Tibial nerve (tissue), 3 donors: ENCODE measurements at regions not wholly inside any gene's neighbourhood (a gene's known extent, or its start where the extent isn't known, plus 50 kb on each side); places are given as distances from the start of the nearest gene placed in this dataset.

Experiments
- CTCF ChIP-seq, 5 experiments: fragments of 200-600 bp in 3 of 5; fragments of 450-650 bp in 2 of 5; sonication (generic) in 3 of 5; IDR thresholded peaks; one replicate each; pipeline ENCODE4 v1.5.1; 2016 to 2019; ENCODE audit warnings: antibody characterized with exemption in 5 of 5, mild to moderate bottlenecking in 3 of 5, moderate library complexity in 2 of 5
- POLR2A ChIP-seq, 2 donors: fragments of 450-650 bp; IDR thresholded peaks; one replicate each; pipeline ENCODE4 v1.6.1; 2017; ENCODE audit warnings: antibody characterized with exemption in 2 of 2, mild to moderate bottlenecking in 2 of 2, moderate library complexity in 2 of 2

- no peak for TF ChIP-seq CTCF (IDR thresholded peaks at IDR 0.05)
- no peak for TF ChIP-seq POLR2A (IDR thresholded peaks at IDR 0.05)
These were observed 179.0 kb upstream of the MOCS2 start for GRCh38 chr5:53288511-53288910.
